ENCODE measurements at regions not wholly inside any gene's neighbourhood (a gene's known extent, or its start where the extent isn't known, plus 50 kb on each side); places are given as distances from the start of the nearest gene placed in this dataset.
"Not testable (repeated sequence)": the region's sequence is repeated elsewhere in the genome, so short reads cannot be mapped to it uniquely, and the experiment has no call there.

GRCh38 chr1:149636286-149637122, 52.9 kb downstream of the PPIAL4C start:
- TF ChIP-seq, protein P1, sequence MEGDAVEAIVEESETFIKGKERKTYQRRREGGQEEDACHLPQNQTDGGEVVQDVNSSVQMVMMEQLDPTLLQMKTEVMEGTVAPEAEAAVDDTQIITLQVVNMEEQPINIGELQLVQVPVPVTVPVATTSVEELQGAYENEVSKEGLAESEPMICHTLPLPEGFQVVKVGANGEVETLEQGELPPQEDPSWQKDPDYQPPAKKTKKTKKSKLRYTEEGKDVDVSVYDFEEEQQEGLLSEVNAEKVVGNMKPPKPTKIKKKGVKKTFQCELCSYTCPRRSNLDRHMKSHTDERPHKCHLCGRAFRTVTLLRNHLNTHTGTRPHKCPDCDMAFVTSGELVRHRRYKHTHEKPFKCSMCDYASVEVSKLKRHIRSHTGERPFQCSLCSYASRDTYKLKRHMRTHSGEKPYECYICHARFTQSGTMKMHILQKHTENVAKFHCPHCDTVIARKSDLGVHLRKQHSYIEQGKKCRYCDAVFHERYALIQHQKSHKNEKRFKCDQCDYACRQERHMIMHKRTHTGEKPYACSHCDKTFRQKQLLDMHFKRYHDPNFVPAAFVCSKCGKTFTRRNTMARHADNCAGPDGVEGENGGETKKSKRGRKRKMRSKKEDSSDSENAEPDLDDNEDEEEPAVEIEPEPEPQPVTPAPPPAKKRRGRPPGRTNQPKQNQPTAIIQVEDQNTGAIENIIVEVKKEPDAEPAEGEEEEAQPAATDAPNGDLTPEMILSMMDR (IDR thresholded peaks at IDR 0.05; ENCODE audit: low read length), result not testable (repeated sequence)
- TF ChIP-seq EZH2 (optimal IDR thresholded peaks at IDR 0.05; ENCODE audit: low read depth, low read length); EZH2phosphoT487 (IDR thresholded peaks at IDR 0.05; ENCODE audit: low read length): not testable (repeated sequence)

Data from MM.1S (cell line).